ENCODE measurements at regions not wholly inside any gene's neighbourhood (a gene's known extent, or its start where the extent isn't known, plus 50 kb on each side); places are given as distances from the start of the nearest gene placed in this dataset.

DNA sequence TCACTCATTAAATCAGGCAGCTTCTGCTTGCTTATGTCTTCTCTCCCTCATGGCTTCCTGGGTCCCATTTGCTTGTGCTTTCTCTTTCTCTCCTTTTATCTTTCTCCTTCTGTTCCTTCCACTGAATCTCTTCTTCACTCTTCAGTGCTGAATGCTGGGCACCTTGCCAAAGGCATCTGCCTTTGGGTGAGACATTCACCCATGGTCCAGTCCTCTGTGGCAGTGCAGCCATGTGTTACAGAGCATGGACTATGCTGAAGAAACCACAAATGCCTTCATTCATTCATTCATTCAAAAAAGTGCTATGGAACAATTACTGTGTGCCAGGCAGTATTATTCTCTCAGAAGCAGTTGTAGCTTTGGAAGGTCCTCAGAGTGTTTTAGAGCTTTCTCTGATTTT lies 344.4 kb upstream of the STXBP6 start:
- TF ChIP-seq, protein P1, sequence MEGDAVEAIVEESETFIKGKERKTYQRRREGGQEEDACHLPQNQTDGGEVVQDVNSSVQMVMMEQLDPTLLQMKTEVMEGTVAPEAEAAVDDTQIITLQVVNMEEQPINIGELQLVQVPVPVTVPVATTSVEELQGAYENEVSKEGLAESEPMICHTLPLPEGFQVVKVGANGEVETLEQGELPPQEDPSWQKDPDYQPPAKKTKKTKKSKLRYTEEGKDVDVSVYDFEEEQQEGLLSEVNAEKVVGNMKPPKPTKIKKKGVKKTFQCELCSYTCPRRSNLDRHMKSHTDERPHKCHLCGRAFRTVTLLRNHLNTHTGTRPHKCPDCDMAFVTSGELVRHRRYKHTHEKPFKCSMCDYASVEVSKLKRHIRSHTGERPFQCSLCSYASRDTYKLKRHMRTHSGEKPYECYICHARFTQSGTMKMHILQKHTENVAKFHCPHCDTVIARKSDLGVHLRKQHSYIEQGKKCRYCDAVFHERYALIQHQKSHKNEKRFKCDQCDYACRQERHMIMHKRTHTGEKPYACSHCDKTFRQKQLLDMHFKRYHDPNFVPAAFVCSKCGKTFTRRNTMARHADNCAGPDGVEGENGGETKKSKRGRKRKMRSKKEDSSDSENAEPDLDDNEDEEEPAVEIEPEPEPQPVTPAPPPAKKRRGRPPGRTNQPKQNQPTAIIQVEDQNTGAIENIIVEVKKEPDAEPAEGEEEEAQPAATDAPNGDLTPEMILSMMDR (IDR thresholded peaks at IDR 0.05), result no peak
- TF ChIP-seq POLR2A (IDR thresholded peaks at IDR 0.05), result no peak

Measured in breast epithelium (tissue), 3 donors.